Stimulated activated CD4-positive, alpha-beta T cell treated with anti-CD3 and anti-CD28 coated beads, Interleukin-1b, Interleukin-23, amount 100 ng/mL, for 4 hours (primary cell): ENCODE measurements at regions not wholly inside any gene's neighbourhood (a gene's known extent, or its start where the extent isn't known, plus 50 kb on each side); places are given as distances from the start of the nearest gene placed in this dataset.
"Not testable (repeated sequence)": the region's sequence is repeated elsewhere in the genome, so short reads cannot be mapped to it uniquely, and the experiment has no call there.

ENCODE experiments used
- DNase-seq, 2 donors: peaks; one replicate each; pipeline ENCODE4 v3.0.0-alpha.2; 2020; ENCODE audit warnings: low read depth in 2 of 2

GRCh38 chr10:130934293-130935127 is 377.0 kb downstream of the TCERG1L start:
- no peak for DNase-seq

GRCh38 chr10:130935128-130935439 is 376.4 kb downstream of the TCERG1L start:
- no peak for DNase-seq

- no peak for DNase-seq
These were observed 375.5 kb downstream of the TCERG1L start for GRCh38 chr10:130935897-130936550.

GRCh38 chr10:130936851-130937250 is 374.7 kb downstream of the TCERG1L start:
- no peak for DNase-seq

DNA sequence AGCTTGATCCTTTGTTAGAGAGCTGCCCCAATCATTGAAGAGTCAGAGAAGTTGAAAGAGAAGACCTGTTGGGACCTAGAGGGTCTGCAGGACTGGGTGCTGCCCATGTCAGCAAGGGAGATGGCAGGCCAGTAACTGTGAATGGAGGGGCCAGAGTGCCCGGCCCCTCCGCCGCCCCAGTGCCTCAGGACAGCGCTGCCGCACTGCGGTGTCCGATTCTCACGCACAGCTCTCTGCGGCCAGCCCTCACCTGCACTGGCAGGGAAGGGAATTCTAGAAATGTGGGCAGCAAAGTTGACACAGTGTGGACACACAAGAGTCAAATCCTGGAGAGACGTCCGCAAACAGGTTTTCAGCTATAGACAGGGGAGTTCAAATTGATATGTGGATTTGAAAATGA is 373.5 kb downstream of the TCERG1L start:
- DNase-seq, result no peak

DNA sequence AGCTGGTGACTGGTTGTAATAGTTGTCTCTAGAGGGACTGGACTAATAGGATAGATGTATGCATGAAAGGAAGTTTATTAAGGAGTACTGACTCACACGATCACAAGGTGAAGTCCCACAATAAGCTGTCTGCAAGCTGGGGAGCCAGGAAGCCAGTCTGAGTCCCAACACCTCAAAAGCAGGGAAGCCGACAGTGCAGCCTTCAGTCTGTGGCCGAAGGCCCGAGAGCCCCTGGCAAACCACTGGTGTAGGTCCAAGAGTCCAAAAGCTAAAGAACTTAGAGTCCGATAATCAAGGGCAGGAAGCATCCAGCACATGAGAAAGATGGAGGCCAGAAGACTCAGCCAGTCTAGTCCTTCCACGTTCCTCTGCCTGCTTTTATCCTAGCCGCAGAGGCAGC is 372.6 kb downstream of the TCERG1L start:
- DNase-seq, result not testable (repeated sequence)

- DNase-seq, result no peak
These were observed 369.6 kb downstream of the TCERG1L start for GRCh38 chr10:130941886-130942285.

DNA sequence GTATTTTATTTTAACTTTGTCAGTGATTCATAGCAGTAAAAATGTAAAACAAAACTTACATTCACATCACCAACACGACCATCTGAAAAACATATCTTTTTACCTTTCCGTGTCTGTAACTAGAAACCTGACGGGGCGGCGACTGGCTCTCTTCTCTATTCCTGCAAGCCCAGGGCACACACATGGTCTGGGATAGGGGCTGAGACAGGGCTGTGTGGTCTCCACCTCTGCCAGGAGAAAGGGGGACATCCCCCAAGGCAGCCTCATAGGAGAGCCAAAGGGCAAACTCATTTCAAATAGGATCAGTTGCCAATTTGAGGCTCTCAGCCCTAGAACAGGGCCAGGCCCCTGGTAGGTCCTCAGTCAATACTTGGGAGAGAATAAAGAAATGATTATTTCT is 359.4 kb downstream of the TCERG1L start:
- no peak for DNase-seq

- DNase-seq, result no peak
These were observed 357.1 kb downstream of the TCERG1L start for GRCh38 chr10:130954326-130954905.

- DNase-seq, result no peak
These were observed 355.3 kb downstream of the TCERG1L start for GRCh38 chr10:130956251-130956650.

- no peak for DNase-seq
These were observed 354.1 kb downstream of the TCERG1L start for GRCh38 chr10:130957423-130957822.

- DNase-seq, result no peak
These were observed 353.5 kb downstream of the TCERG1L start for GRCh38 chr10:130958003-130958402.

DNA sequence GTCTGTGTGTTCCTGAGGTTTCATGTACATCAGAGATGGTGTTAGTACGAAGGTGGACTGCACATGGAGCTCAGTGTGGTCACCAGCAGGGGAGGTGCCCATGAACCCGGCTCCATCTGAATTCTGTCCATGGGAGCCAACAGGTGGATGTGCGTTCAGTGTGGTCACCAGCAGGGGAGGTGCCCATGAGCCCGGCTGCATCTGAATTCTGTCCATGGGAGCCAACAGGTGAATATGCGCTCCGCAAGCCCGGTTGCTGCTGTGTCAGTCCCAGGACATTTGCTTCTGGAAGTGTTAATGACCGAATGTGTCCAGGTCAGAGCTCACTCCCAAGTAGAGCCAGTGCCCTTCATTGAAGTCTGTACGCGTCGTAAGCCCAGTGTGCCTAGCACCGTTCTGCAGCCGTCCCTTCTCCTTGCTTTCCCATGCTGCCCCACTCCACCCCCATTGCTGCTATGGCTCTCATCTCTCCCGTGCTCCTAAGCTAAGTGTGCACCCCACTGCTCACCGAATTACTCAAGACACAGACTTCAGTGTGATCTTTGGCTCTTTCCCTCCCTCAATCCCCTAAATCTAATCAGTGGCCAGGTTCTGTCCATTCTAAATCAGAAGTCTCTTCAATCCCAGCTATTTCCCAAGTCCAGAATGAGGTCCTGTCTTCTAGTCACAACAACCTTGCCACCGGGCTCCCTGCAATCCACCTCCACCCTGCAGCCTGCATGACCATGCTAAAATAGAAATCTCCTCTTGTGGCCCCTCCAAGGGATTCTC is 352.4 kb downstream of the TCERG1L start:
- DNase-seq, result no peak

GRCh38 chr10:130959752-130960195 is 351.7 kb downstream of the TCERG1L start:
- no peak for DNase-seq

- DNase-seq, result no peak
These were observed 351.0 kb downstream of the TCERG1L start for GRCh38 chr10:130960531-130960930.

- no peak for DNase-seq
These were observed 349.8 kb downstream of the TCERG1L start for GRCh38 chr10:130961506-130962239.

- DNase-seq, result no peak
These were observed 349.1 kb downstream of the TCERG1L start for GRCh38 chr10:130962240-130963051.

- no peak for DNase-seq
These were observed 348.5 kb downstream of the TCERG1L start for GRCh38 chr10:130963052-130963393.

GRCh38 chr10:130963786-130964522 is 347.6 kb downstream of the TCERG1L start:
- DNase-seq, result no peak

GRCh38 chr10:130964771-130965170 is 346.8 kb downstream of the TCERG1L start:
- no peak for DNase-seq
